ENCODE measurements at regions not wholly inside any gene's neighbourhood (a gene's known extent, or its start where the extent isn't known, plus 50 kb on each side); places are given as distances from the start of the nearest gene placed in this dataset.
"Not testable (repeated sequence)": the region's sequence is repeated elsewhere in the genome, so short reads cannot be mapped to it uniquely, and the experiment has no call there.

DNA sequence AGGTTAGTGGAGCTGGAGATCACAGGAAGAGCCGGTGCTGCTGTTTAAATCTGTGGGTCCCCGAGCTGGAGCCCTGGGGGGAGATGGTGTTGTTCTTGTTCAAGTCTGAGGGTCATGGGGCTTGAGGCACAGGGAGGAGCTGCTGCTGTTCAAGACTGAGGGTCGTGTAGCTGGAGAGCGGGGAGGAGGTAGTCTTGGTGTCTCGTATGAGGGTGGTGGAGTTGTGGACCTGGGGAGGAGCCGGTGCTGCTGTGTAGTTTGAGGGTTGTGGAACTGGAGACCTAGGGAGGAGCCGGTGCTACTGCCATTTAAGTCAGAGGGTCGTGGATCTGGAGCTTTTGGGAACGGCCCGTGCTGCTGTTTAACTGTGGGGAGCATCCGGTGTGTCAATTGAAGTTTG lies 112.2 kb upstream of the SULF2 start:
- no peak for DNase-seq (ENCODE audit: low spot score)

DNA sequence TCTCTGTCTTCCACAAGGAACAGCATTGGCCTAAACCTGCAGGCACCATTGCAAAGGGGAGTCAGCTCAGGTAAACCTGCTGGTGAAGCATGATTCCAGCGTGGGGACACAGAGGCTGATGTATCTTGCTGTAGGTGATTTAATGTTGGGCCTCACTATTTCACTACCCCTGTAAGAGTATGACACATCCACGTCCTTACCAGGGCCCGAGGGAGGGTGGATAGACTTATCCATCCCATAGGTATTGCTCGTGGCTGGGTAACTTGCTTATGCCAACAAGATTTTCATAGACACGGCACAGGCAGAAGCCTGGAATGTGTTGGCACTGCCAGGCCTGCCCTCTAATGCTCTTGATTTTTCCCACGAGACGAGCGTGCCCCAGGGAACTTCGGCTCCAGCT lies 107.4 kb upstream of the SULF2 start:
- DNase-seq (ENCODE audit: low spot score) = not testable (repeated sequence)

DNA sequence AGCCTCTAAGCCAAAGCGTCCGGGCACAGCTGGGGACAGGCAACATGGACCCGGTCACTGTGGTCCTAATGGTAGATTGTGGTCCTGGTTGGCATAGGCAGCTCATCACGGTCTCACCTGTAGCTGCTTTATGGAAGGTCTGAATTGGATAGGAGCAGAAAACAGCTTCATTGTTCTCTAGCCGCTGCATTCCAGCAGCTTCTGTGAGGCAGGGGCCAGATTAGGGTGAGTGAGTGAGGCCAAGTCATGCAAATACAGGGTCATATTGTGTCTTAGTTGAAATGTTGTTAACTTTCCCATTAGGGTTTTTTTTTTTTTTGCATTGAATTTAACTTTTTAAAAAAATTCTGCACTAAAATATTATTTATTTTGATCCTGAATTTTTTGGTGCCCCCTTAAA lies 105.4 kb upstream of the SULF2 start:
- not testable (repeated sequence) for DNase-seq (ENCODE audit: low spot score)

DNA sequence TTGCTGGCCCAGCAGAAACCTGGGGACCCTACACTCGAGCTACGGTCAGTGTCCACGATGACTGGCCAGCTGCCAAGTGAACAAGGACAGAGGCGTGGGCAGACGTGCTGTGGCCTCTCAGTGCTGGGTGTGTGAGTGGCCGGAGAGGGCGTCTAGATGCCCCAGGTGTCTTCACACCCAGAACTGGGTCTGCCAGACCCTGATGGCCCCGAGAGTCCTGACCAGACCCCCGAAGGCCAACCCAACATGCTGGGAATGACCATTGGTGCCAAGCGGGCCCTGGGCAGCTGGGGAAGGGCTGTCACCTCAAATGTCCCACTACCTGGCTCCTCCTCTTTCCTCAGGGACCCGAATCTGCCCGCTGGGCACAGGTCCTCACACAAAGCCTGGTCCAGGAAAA lies 104.5 kb upstream of the SULF2 start:
- not testable (repeated sequence) for DNase-seq (ENCODE audit: low spot score)

DNA sequence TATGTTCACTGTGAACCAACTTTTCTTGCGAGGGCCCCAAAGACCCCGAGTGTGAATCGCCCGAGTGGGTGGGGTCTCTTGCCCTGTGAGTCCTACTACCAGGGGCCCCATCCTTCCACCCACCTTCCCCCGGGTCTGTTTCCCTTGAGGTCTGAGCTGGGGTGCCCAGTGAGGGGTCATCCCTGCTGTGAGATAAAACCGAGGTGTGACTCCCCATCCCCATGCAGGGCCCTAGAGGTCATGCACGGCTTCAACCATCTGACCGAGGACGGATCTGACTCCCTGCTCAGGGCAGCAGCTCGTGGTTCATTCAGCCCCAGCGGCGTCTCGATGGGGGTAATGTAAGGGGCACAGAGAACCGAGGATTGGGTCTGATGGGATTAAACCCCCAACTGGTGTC lies 103.1 kb upstream of the SULF2 start:
- no peak for DNase-seq (ENCODE audit: low spot score)

DNA sequence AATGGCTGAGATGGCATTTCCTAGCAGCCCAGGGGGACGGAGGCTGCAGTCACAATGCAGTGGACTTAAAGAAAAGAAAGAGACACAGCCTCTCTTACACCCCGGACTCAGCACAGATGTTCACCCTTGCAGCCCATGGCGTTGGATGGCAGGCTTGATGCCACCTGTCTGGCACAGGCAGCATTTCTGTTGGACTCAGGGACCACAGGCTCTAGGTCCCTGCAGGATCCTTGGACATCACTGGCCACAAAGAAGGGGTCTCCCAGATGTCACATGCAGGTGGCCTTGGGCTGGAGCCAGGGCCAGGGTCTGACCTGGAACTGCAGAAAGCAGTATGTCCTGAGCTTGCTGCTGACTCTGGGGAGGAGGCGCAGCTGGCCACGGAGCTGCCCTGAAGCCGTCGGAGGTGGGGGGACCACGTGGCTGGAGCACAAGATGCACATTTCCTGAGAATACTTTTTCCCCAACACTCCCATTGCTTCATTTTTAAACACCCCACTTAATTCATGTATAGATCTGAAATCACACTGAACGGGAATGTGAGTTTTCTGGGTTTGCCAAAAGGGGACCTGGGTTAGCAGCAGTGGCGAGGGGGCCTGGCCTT lies 102.3 kb upstream of the SULF2 start:
- no peak for DNase-seq (ENCODE audit: low spot score)

DNA sequence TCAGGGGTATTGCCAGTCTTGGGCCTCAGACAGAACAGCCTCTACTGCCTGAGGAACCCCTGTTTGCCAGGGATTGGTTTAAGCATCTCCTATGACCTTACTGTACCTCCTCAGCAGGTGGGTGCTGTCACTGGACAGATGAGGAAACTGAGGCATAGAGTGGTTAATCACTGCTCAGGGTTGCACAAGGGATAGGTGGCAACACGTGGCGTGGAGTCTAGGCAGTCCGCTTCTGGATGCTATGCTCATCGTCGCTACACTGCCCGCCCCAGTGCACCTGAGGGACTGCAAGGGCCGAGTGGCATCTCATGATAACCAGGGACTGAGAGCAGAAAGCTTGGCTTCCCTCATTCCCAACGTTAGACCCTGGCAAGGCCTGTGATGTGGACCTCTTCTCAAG lies 101.8 kb upstream of the SULF2 start:
- DNase-seq (ENCODE audit: low spot score) = no peak

DNA sequence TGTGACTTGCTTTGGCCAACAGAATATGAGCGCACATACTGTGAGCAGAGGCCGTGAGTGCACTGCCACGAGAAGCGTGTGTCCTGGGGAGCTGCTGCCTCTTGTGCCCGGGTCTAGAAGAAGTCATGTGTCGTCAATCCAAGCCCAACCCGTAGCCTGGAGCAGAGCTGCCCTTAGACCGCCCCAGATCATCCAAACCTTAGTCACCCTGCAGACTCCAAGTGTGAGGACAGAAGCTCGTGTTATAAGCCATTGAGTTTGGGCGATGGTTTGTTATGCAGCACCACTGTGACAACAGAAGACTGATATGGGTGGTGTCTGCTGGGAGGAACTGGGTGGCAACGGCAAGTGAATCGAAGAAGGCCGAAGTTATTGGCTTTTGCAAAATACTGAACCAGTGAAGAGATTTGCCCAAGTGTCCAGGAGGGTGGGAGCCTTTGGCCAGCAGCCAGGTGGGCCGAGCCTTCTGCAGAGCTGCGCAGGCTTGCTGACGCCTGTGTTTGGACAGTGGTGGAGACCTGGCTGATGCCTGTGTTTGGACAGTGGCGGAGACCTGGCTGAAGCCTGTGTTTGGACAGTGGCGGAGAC lies 101.3 kb upstream of the SULF2 start:
- DNase-seq (ENCODE audit: low spot score) = no peak

DNA sequence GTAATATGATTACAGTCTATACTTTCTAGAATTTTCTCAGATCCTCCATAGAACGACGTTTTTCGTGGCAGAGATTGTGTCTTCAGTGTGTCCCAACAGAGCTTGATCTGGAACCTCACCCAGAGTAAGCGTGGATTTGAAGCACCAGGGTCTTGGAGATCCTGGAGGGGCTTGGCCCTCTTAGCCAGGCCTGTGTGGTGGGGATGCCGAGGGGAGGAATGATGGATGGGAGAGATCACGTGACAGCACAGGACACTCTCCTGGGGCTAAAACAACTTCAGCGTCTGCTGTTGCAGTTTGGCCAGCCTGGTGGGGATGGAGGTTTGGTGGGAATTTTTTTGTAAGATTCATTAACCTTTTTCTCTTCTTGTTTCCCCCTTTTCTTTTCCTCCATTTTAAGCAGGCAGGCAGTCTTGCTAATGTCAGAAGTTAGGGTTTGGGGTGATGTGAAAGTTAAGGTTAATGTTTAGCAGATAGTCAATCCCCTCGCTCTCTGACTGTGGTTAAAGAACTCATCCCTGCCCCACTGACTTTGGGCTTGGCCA lies 100.7 kb upstream of the SULF2 start:
- no peak for DNase-seq (ENCODE audit: low spot score)

DNA sequence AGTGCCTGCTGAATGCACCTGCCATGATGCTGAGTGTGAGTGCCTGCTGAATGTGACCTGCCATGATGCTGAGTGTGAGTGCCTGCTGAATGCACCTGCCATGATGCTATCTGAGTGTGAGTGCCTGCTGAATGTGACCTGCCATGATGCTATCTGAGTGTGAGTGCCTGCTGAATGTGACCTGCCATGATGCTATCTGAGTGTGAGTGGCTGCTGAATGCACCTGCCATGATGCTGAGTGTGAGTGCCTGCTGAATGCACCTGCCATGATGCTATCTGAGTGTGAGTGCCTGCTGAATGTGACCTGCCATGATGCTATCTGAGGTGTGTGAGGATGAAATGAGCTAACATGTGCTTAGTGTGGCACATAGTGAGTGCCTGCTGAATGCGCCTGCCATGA lies 98.7 kb upstream of the SULF2 start:
- DNase-seq (ENCODE audit: low spot score) = not testable (repeated sequence)

DNA sequence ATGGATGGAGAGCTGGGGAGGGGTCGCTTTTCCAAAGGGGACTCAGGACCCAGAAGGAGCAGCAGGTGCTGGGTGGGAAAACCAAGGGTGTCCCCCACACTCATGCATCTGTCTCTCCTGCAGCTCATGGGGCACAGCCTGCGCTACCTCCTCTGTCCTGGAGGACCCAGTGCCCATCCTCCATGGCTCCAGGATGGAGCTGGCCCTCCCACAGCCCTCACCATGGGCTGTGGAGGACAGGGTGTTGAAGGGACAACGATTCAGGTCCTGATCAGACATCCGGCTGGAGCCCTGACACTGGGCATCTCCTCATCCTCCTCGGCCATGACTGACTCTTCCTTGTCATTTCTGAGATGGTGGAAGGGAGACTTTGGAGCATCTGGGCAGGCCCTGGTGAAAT lies 97.9 kb upstream of the SULF2 start:
- DNase-seq (ENCODE audit: low spot score) = no peak

DNA sequence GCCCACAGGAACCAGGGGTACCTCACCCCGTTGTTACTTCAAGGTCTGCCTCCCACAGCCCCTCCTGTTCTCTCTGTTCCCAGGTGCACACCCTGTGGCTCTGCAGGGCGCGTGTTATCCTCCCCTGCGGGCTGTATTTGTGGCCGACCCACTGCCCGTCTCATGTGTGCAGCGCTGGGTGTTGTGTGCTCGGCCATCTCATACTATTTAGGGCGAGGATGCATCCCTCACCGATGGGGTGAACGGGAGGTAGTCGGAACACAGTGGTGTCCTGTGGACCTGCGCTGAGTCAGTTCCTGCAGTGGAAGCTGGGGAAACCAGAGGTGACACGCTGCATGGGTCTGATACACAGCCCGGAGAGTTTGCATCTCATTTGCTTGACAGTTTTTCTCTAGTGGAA lies 94.5 kb upstream of the SULF2 start:
- DNase-seq (ENCODE audit: low spot score) = no peak

DNA sequence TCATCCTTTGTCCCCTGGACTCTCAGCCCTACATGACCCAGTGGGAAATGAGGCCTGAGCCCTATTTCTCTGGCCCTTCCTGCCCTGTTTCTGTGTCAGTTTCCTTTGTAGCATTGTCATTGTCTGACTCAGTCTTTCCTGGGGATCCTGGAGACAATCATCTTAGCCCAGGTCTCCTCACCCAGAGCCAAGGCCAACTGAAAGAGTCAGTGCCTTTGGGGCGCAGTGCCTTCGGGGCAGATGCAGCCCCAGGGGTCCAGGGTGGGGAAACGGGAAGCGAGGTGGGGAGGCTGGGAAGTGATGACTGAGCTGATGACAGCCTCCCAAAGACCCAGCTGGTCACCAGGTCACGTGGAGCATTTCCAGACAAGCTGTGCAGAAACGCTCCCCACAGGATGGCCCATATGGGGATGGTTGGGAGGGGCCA lies 93.3 kb upstream of the SULF2 start:
- peak; percentile 47 for DNase-seq (ENCODE audit: low spot score)

DNA sequence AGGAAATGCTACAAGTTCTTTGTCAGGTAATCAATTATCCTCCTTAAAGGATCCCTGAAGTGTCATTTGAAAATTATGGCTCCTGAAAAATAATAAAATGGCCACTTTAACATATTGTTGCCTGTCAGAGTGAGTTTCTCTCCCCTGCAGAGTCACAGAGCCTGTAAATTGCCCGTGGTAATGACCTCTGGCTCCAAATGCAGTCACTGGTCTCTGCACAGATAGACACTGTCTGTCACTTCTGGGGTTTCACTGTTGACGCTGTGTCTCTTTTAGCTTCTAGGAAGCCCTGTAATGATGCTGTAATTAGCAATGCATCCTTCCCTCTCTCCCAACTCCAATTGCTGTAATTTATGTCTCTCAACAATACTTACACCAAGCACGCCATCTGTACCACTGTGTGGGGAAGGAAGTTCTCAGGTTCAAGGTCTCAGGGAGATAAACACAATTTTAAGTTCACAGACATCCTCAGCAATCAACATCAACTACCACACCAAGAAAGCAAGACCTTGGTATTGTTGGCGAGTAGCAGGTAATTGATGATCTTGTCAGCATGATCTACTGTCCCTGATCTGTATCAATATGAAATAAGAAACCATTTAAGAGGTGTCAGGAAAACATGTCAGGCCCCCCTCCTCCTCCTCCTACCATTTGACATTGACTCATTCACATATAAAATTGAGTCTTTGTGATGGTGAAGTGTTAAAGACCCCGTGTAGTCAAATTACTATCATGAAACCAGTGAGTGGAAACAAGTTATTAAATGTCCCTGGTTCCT lies 91.2 kb upstream of the SULF2 start:
- DNase-seq (ENCODE audit: low spot score) = no peak

DNA sequence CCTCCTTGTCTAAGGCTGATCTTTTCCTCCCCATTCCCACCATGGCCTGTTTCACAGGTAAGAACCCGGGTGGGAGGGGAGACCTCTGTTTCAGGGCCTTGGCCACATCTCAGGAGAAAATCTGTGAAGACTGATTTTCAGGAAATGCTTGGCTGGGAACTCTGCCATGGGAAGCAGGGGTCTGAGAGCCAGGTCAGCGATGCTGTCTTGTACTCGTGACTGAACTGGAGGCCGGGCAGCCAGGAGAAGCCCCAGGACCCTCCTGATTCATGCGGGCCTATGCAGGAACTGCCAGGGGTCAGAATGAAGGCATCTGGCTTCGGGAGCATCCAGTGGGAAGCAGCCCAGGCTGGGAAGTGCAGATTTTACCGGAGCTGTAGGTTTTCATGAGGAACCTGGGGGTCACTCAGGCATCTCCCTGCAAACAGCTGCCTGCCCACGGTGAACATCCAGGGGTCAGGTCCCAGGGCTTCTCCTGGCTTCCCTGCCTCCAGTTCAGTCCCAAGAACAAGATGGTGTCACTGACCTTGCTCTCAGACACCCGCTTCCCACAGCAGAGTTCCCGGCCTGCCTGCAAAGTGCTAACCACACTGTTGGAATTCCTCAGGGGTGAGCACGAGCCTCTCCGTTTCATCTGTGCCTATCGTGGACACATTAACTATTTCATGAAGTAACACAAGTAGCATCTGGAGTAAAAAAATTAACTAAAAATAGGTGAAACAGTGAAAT lies 90.2 kb upstream of the SULF2 start:
- DNase-seq (ENCODE audit: low spot score) = peak; percentile 43

DNA sequence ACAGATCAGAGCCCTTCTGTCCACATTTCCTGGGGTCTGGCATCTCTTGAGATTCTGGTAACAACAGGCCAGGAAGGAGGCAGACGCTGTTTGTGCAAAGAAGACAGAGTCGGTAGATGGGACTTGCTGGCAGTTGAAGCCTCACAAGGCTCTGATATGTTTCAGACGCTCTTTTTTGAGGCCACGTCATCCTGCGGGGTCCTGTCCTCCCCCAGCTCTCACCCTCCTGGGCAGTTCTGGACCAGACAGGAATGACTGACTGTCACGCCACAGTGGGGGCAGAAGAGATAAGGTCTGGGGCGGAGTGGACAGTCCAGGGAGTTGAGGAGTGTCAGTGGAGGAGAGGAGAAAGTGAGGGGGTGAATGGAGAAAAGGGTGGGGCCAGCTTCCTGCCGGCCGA lies 87.1 kb upstream of the SULF2 start:
- DNase-seq (ENCODE audit: low spot score) = no peak

DNA sequence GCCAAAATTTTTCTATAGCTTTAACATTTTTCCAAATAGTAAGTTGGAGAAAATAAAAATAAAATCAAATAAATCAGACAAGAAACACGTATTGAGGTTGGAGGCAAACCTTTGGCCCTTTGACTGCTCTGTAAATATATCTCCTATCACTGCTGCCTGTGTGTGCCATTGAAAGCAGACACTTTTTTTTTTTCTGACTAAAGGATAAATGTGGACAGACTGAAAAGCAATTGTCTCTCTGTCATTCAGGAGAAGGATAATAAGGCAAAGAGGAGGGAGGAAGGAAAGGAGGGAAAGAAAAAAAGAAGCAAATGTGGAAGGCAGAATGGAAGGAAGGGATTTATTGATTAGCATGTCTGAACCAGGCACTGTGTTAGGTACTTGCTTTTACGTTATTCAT lies 85.2 kb upstream of the SULF2 start:
- no peak for DNase-seq (ENCODE audit: low spot score)

DNA sequence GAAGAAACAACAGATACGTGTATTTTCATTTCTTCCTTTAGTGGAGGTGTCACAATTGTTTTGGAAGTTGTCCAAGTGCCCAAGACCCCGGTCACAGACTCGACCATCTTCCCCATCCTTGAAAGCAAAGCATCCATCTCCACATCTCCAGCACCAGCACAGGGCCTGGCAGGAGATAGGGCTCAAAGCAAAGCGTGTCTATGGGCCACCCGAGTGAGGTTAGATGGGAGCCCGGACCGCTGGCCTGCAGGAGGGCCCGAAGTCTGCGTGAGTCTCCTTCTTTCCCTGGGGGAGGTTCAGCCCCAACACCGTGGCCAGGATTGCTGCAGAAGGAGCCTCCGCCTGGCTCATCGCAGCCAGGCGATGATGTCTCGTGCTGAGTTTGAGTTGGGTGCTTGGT lies 83.5 kb upstream of the SULF2 start:
- no peak for DNase-seq (ENCODE audit: low spot score)

DNA sequence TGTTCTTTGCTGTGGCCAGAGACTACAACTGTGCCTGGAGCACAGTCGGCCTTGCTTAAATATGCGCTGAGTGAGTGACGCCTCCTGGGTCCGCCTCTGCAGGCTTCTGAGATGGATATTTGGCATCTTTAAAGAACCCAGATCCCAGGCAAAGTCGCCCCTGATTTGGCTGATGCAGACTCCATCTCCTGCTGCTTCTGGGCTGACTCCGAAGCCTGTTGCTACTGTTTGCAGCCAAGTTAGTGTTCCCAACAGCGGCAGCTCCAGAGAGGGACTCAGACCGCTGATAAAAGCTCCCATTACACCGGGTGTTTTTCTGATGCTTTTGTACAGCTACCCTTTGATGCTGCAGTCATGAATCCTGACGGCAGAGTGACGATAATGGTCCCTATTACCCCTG lies 83.0 kb upstream of the SULF2 start:
- DNase-seq (ENCODE audit: low spot score) = no peak

DNA sequence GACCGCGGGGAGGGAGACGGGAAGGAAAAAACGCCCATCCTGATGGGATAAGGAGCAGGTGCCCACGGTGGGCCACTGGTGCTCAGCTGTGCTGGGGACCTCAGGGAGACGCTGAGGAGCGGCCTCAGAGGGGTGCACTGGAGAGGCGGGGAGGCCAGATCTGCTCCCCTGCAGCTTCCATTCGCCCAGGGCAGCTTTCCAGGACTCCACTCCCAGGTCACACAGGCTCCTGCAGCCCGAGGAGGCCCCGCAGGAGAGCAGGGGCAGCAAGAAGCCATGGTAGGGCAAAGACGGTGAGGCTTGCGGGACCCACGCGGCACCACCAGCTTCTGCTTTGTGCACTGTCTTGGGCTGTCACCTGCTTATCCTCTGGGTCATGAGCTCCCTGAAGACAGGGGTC lies 82.5 kb upstream of the SULF2 start:
- DNase-seq (ENCODE audit: low spot score) = no peak

DNA sequence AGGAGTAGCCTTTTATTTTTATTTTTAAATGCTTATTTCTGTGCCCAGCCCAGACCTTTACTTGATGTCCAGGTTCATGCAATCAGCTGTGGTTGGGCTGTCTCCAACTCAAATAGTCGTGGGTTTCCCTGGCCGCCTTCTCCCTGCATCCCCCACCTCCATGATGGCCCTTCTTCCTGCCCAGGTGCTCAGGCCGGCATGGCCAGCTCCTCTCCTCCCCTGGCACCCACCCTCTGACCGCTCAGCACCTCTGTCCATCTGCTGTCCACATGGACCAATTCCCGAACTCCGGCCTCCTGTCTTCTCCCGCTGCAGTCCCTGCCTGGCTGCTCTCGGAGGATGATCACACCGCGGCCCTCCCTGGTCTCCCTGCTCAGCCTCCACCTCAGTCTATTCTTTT lies 81.2 kb upstream of the SULF2 start:
- no peak for DNase-seq (ENCODE audit: low spot score)

DNA sequence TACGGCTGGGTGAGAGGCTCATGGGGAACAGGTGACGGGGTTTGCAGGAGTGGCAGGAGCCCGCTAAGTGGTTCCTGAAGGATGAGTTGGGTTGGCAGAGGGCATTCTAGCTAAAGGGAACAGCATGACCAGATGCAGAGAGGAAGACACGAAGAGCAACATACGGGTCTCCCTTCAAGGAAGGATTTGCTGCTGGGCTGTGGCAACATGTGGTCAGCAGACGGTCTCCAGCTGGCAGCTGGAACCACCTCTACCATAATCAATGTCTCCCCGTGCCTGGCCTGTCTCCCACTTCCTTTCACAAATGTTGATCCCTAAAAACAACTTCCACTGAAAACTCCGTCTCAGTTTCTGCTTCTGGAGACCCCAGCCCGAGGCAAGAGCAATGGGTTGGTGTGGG lies 80.6 kb upstream of the SULF2 start:
- DNase-seq (ENCODE audit: low spot score) = no peak

DNA sequence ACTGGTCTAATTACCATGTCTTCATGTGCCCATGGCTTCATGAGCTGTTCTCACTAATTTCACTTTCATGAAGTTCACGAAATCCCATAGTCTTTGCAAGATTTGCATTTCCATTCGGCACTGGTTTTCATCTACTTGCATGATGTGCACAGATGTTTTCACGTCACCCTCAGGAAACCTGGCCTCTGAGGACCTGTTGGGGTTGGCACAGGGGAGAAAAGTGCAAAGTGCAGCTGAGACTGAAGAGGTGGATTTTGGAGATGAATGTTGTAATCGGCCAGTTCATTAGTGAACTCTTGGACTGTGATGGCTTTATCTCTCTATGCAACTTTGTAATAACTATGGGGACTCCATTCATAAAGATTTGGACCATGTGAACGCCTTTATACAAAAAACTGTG lies 80.2 kb upstream of the SULF2 start:
- no peak for DNase-seq (ENCODE audit: low spot score)

All from AG08395 (cell line).